ENCODE measurements at regions not wholly inside any gene's neighbourhood (a gene's known extent, or its start where the extent isn't known, plus 50 kb on each side); places are given as distances from the start of the nearest gene placed in this dataset.

DNA sequence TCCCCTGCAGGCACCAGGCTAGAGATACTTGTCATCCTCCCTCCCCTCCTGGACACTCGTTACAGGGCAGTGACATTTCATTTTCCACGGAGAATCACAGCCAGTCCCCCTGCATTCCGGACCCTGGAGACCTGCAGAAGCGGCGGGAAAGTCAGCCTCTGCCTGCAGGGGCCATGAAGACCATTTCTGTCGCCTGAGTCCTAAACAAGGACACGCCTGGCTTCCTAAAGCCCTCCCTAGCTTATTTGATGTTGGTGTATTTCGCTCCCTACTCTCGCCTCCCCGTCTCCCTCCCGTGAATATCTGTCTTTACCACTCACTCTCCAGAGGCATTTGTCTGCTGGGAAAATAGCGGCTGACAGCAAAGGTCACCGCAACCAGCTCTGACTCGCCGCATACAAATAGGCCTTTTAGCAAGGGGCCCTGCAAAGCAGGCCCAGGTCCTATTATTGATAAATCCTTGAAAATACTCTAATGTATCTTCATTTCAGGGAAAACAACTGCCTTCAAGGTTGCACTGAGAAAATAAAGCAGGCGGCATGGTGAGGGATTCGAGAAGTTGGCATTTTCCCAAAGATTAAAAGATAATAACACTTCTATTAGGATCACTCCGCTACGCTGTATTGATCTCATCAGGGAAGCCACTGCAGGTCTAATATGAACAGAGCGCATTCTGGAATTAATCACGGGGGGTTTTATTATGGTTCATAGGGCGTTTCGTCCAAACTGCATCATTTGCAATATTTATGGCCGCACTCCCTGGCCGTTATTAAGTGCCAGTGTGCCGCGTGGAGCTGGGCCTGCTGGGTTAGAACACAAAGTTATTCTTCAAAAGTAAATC, 447.1 kb upstream of the CDH5 start:
- TF ChIP-seq, protein P1, sequence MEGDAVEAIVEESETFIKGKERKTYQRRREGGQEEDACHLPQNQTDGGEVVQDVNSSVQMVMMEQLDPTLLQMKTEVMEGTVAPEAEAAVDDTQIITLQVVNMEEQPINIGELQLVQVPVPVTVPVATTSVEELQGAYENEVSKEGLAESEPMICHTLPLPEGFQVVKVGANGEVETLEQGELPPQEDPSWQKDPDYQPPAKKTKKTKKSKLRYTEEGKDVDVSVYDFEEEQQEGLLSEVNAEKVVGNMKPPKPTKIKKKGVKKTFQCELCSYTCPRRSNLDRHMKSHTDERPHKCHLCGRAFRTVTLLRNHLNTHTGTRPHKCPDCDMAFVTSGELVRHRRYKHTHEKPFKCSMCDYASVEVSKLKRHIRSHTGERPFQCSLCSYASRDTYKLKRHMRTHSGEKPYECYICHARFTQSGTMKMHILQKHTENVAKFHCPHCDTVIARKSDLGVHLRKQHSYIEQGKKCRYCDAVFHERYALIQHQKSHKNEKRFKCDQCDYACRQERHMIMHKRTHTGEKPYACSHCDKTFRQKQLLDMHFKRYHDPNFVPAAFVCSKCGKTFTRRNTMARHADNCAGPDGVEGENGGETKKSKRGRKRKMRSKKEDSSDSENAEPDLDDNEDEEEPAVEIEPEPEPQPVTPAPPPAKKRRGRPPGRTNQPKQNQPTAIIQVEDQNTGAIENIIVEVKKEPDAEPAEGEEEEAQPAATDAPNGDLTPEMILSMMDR (IDR thresholded peaks at IDR 0.05; ENCODE audit: poor library complexity) = no peak
- no peak for TF ChIP-seq EZH2 (IDR thresholded peaks at IDR 0.05; ENCODE audit: borderline replicate concordance)
